Coronary artery (tissue), 2 donors: ENCODE measurements at regions not wholly inside any gene's neighbourhood (a gene's known extent, or its start where the extent isn't known, plus 50 kb on each side); places are given as distances from the start of the nearest gene placed in this dataset.

ENCODE experiments used
- DNase-seq: peaks from one replicate; pipeline ENCODE4 v3.0.0-alpha.2; 2017; ENCODE audit warnings: low spot score
- H3K27ac ChIP-seq, 2 donors: fragments of 200-600 bp; sonication (generic); one replicate each; pipeline ENCODE4 v1.5.1; 2016 to 2019
- H3K4me3 ChIP-seq: fragments of 200-600 bp; sonication (generic); 2 replicates; pipeline ENCODE4 v1.5.1; 2016; ENCODE audit warnings: mild to moderate bottlenecking, moderate library complexity
- CTCF ChIP-seq: fragments of 200-600 bp; sonication (generic); IDR thresholded peaks from one replicate; pipeline ENCODE4 v1.5.1; 2019; ENCODE audit warnings: antibody characterized with exemption

GRCh38 chr7:72524037-72524436 is 111.9 kb upstream of the CALN1 start:
- no peak for TF ChIP-seq CTCF

GRCh38 chr7:72504061-72504706 is 92.0 kb upstream of the CALN1 start:
- TF ChIP-seq CTCF: no peak
- DNase-seq: no peak
- Histone ChIP-seq H3K27ac (no peak overlapping the region), H3K4me3 (no peak overlapping the region)

More at GRCh38 chr7:72524037-72524436, 111.9 kb upstream of the CALN1 start:
- H3K4me3 ChIP-seq: no peak overlapping the region
- no peak overlapping the region for H3K27ac ChIP-seq
- DNase-seq: no peak

- no peak for TF ChIP-seq CTCF
- no peak for DNase-seq
- Histone ChIP-seq H3K27ac (no peak overlapping the region), H3K4me3 (no peak overlapping the region)
Measured at GRCh38 chr7:72503644-72504043, 91.5 kb upstream of the CALN1 start.

GRCh38 chr7:72494807-72495206 is 82.7 kb upstream of the CALN1 start:
- Histone ChIP-seq H3K4me3 (no peak overlapping the region), H3K27ac (no peak overlapping the region)
- no peak for DNase-seq
- no peak for TF ChIP-seq CTCF

- no peak for DNase-seq
- Histone ChIP-seq H3K4me3 (no peak overlapping the region), H3K27ac (no peak overlapping the region)
- TF ChIP-seq CTCF: peak; percentile 30
Measured at GRCh38 chr7:72493850-72494661, 81.9 kb upstream of the CALN1 start.

- no peak overlapping the region for H3K4me3 ChIP-seq
- DNase-seq: no peak
- TF ChIP-seq CTCF: no peak
- H3K27ac ChIP-seq: no peak overlapping the region
Measured at GRCh38 chr7:72492461-72493065, 80.4 kb upstream of the CALN1 start.
